H9 (cell line): ENCODE measurements at regions not wholly inside any gene's neighbourhood (a gene's known extent, or its start where the extent isn't known, plus 50 kb on each side); places are given as distances from the start of the nearest gene placed in this dataset.

Experiments used
- DNase-seq: peaks from one replicate; pipeline ENCODE4 v3.0.0-alpha.2; 2017
- H2AFZ ChIP-seq: one replicate; pipeline ENCODE4 v1.6.1; 2013; ENCODE audit warnings: mild to moderate bottlenecking, low read length, control low read depth, moderate library complexity
- H2AK5ac ChIP-seq: 2 replicates; pipeline ENCODE4 v1.6.1; 2013; ENCODE audit warnings: low read length, control low read depth, mixed read lengths; ENCODE audit not compliant: insufficient read length
- H2BK120ac ChIP-seq: one replicate; pipeline ENCODE4 v1.6.1; 2013; ENCODE audit warnings: low read depth, mild to moderate bottlenecking, low read length, control low read depth, inconsistent platforms; ENCODE audit not compliant: poor library complexity, severe bottlenecking
- H2BK12ac ChIP-seq: 2 replicates; pipeline ENCODE4 v1.6.1; 2013; ENCODE audit warnings: low read length, control low read depth, mixed read lengths, low read depth; ENCODE audit not compliant: insufficient read length
- H2BK15ac ChIP-seq: 2 replicates; pipeline ENCODE4 v1.6.1; 2013; ENCODE audit warnings: low read depth, low read length, control low read depth
- H2BK20ac ChIP-seq: one replicate; pipeline ENCODE4 v1.6.1; 2013; ENCODE audit warnings: low read depth, mild to moderate bottlenecking, low read length, control low read depth, inconsistent platforms; ENCODE audit not compliant: poor library complexity, severe bottlenecking
- H2BK5ac ChIP-seq: 2 replicates; pipeline ENCODE4 v1.6.1; 2013; ENCODE audit warnings: low read length, control low read depth, mixed read lengths; ENCODE audit not compliant: insufficient read length
- H3K14ac ChIP-seq: 2 replicates; pipeline ENCODE4 v1.6.1; 2013; ENCODE audit warnings: low read length, control low read depth; ENCODE audit not compliant: insufficient read depth
- H3K18ac ChIP-seq: 2 replicates; pipeline ENCODE4 v1.6.1; 2013; ENCODE audit warnings: low read depth, mild to moderate bottlenecking, mixed read lengths, low read length, control low read depth; ENCODE audit not compliant: insufficient read length
- H3K23ac ChIP-seq: 2 replicates; pipeline ENCODE4 v1.6.1; 2013; ENCODE audit warnings: low read length, control low read depth, mixed read lengths, low read depth; ENCODE audit not compliant: insufficient read length
- H3K23me2 ChIP-seq: 2 replicates; pipeline ENCODE4 v1.6.1; 2013; ENCODE audit warnings: low read depth, mild to moderate bottlenecking, mixed read lengths, low read length, control low read depth; ENCODE audit not compliant: insufficient read length, poor library complexity, severe bottlenecking
- H3K27ac ChIP-seq: 2 replicates; pipeline ENCODE4 v1.5.1; 2013; ENCODE audit warnings: low read length, control low read depth, mixed read lengths, low read depth; ENCODE audit not compliant: insufficient read length
- H3K27me3 ChIP-seq: 2 replicates; pipeline ENCODE4 v1.6.1; 2013; ENCODE audit warnings: low read length, control low read depth, inconsistent platforms; ENCODE audit not compliant: insufficient read depth
- H3K4ac ChIP-seq: 2 replicates; pipeline ENCODE4 v1.6.1; 2013; ENCODE audit warnings: low read depth, mild to moderate bottlenecking, control low read depth, inconsistent platforms, low read length, moderate library complexity
- H3K4me1 ChIP-seq: 2 replicates; pipeline ENCODE4 v1.6.1; 2013; ENCODE audit warnings: low read length, control low read depth, inconsistent platforms; ENCODE audit not compliant: insufficient read depth
- H3K4me2 ChIP-seq: 2 replicates; pipeline ENCODE4 v1.6.1; 2013; ENCODE audit warnings: low read length, control low read depth, mixed read lengths; ENCODE audit not compliant: insufficient read length, insufficient read depth
- H3K56ac ChIP-seq: 2 replicates; pipeline ENCODE4 v1.6.1; 2013; ENCODE audit warnings: low read depth, mild to moderate bottlenecking, mixed read lengths, low read length, control low read depth; ENCODE audit not compliant: insufficient read length
- H3K79me1 ChIP-seq: 2 replicates; pipeline ENCODE4 v1.6.1; 2013; ENCODE audit warnings: low read depth, mild to moderate bottlenecking, moderate library complexity, low read length, control low read depth, inconsistent platforms; ENCODE audit not compliant: insufficient read depth, poor library complexity, severe bottlenecking
- H3K79me2 ChIP-seq: 2 replicates; pipeline ENCODE4 v1.6.1; 2013; ENCODE audit warnings: low read length, control low read depth, inconsistent platforms; ENCODE audit not compliant: insufficient read depth
- H3K9ac ChIP-seq: 2 replicates; pipeline ENCODE4 v1.6.1; 2013; ENCODE audit warnings: low read length, control low read depth, mixed read lengths; ENCODE audit not compliant: insufficient read length; ENCODE audit errors: extremely low read depth
- H3K9me3 ChIP-seq: one replicate; pipeline ENCODE4 v1.6.1; 2013; ENCODE audit warnings: low read depth, low read length, inconsistent platforms; ENCODE audit not compliant: control insufficient read depth
- H3T11ph ChIP-seq: one replicate; pipeline ENCODE4 v1.6.1; 2013; ENCODE audit warnings: mild to moderate bottlenecking, low read length, control low read depth, inconsistent platforms
- H4K20me1 ChIP-seq: one replicate; pipeline ENCODE4 v1.6.1; 2013; ENCODE audit not compliant: control insufficient read depth, insufficient read length, insufficient read depth
- H4K5ac ChIP-seq: 2 replicates; pipeline ENCODE4 v1.6.1; 2013; ENCODE audit warnings: low read depth, mild to moderate bottlenecking, mixed read lengths, low read length, control low read depth; ENCODE audit not compliant: insufficient read length
- H4K8ac ChIP-seq: replicated peaks from 2 replicates; pipeline ENCODE4 v1.6.1; 2013; ENCODE audit warnings: low read length, control low read depth, mixed read lengths, low read depth; ENCODE audit not compliant: insufficient read length
- H4K91ac ChIP-seq: 2 replicates; pipeline ENCODE4 v1.6.1; 2013; ENCODE audit warnings: low read depth, mild to moderate bottlenecking, moderate library complexity, mixed read lengths, low read length, control low read depth; ENCODE audit not compliant: insufficient read length
- H3K27ac Mint-ChIP-seq, 3 experiments: 2 replicates in 2 of 3; 3 replicates in 1 of 3; pipeline ENCODE4 v1.8.0; 2020 to 2021; ENCODE audit warnings: mixed read lengths in 3 of 3, mild to moderate bottlenecking in 1 of 3, moderate library complexity in 1 of 3
- H3K27me3 Mint-ChIP-seq: 2 replicates; pipeline ENCODE4 v1.8.0; 2021; ENCODE audit warnings: low read depth, mild to moderate bottlenecking, moderate library complexity, mixed read lengths
- H3K36me3 Mint-ChIP-seq, 3 experiments: 2 replicates in 2 of 3; 3 replicates in 1 of 3; pipeline ENCODE4 v1.8.0; 2020 to 2021; ENCODE audit warnings: low read depth in 3 of 3, mixed read lengths in 3 of 3; ENCODE audit not compliant: insufficient read depth in 1 of 3
- H3K4me1 Mint-ChIP-seq, 2 experiments: 2 replicates each; pipeline ENCODE4 v1.8.0; 2020; ENCODE audit warnings: mixed read lengths in 2 of 2
- H3K4me3 Mint-ChIP-seq, 2 experiments: 2 replicates in 1 of 2; 3 replicates in 1 of 2; pipeline ENCODE4 v1.8.0; 2020 to 2021; ENCODE audit warnings: mild to moderate bottlenecking in 2 of 2, mixed read lengths in 2 of 2, moderate library complexity in 1 of 2
- H3K9me3 Mint-ChIP-seq, 2 experiments: 2 replicates in 1 of 2; 3 replicates in 1 of 2; pipeline ENCODE4 v1.8.0; 2020; ENCODE audit warnings: mild to moderate bottlenecking in 2 of 2, mixed read lengths in 2 of 2, moderate library complexity in 1 of 2
- WGBS: extraction: QIAGEN DNeasy Blood & Tissue Kit; methylation state at CpG from one replicate; pipeline ENCODE4 v1.1.7; 2013; ENCODE audit warnings: missing lambda C conversion rate, low lambda C conversion rate, mixed read lengths; ENCODE audit not compliant: insufficient read length; ENCODE audit errors: extremely low coverage; 5-methylcytosine and 5-hydroxymethylcytosine counted together
- TF ChIP-seq, protein P1 (sequence below): fragments of 200-600 bp; sonication (generic); conservative IDR thresholded peaks from 3 replicates; pipeline ENCODE4 v1.8.0; 2021; ENCODE audit warnings: antibody characterized with exemption, mild to moderate bottlenecking

DNA sequence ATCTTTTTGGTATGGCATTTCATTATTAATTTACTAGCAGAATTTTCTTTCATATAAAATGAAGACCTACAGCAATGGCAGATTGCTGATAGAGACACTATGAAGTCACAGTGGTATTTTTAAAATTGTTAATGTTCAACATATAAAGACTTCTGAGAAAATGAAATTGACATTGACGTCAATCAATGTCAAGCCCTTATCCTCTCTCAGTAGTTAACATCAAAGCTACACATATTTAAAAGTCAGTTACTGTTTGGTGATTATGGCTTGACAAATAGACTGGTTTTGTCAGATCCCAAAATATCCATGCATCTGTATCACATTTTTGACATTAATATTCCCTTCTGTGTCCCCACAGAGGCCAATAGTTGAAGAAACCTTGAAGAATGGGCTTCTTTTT lies 1069.1 kb upstream of the SEL1L start:
- Histone ChIP-seq H3K9ac (no peak overlapping the region), H3K9me3 (no peaks in the 10 kb centered on the region), H4K20me1 (no peaks in the 10 kb centered on the region), H2AFZ (no peak overlapping the region), H3K18ac (no peak overlapping the region), H3K4ac (no peak overlapping the region), H2AK5ac (no peak overlapping the region), H2BK5ac (no peak overlapping the region), H3T11ph (no peak overlapping the region), H2BK15ac (no peak overlapping the region), H3K23me2 (no peaks in the 10 kb centered on the region), H3K14ac (no peak overlapping the region), H3K27ac (no peak overlapping the region), H3K4me1 (no peaks in the 10 kb centered on the region), H3K79me2 (no peaks in the 10 kb centered on the region), H3K23ac (no peak overlapping the region), H4K8ac (no peak overlapping the region), H4K5ac (no peak overlapping the region), H2BK12ac (no peak overlapping the region), H2BK120ac (no peak overlapping the region), H3K4me2 (no peak overlapping the region), H4K91ac (no peak overlapping the region), H2BK20ac (no peak overlapping the region), H3K79me1 (no peaks in the 10 kb centered on the region), H3K27me3 (no peaks in the 10 kb centered on the region), H3K56ac (no peak overlapping the region)
- WGBS = no CpG with 5 or more reads among the region's 1 CpG
- Mint-ChIP-seq H3K9me3 (no peaks in the 10 kb centered on the region), H3K4me3 (no peak overlapping the region), H3K36me3 (no peaks in the 10 kb centered on the region), H3K4me1 (no peaks in the 10 kb centered on the region), H3K27me3 (no peaks in the 10 kb centered on the region), H3K27ac (no peak overlapping the region)
- no peak for DNase-seq
- TF ChIP-seq, protein P1, sequence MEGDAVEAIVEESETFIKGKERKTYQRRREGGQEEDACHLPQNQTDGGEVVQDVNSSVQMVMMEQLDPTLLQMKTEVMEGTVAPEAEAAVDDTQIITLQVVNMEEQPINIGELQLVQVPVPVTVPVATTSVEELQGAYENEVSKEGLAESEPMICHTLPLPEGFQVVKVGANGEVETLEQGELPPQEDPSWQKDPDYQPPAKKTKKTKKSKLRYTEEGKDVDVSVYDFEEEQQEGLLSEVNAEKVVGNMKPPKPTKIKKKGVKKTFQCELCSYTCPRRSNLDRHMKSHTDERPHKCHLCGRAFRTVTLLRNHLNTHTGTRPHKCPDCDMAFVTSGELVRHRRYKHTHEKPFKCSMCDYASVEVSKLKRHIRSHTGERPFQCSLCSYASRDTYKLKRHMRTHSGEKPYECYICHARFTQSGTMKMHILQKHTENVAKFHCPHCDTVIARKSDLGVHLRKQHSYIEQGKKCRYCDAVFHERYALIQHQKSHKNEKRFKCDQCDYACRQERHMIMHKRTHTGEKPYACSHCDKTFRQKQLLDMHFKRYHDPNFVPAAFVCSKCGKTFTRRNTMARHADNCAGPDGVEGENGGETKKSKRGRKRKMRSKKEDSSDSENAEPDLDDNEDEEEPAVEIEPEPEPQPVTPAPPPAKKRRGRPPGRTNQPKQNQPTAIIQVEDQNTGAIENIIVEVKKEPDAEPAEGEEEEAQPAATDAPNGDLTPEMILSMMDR = no peak
